Esophagus squamous epithelium (tissue), 5 donors: ENCODE measurements at regions not wholly inside any gene's neighbourhood (a gene's known extent, or its start where the extent isn't known, plus 50 kb on each side); places are given as distances from the start of the nearest gene placed in this dataset.
"Not testable (repeated sequence)": the region's sequence is repeated elsewhere in the genome, so short reads cannot be mapped to it uniquely, and the experiment has no call there.

Experiments used
- DNase-seq: peaks from one replicate; lab custom pipeline; 2025; lab: John Stamatoyannopoulos, UW
- H3K27ac ChIP-seq, 4 donors: fragments of 200-600 bp; sonication (generic); one replicate each; pipeline ENCODE4 v1.5.1; 2016 to 2019; ENCODE audit warnings: mild to moderate bottlenecking in 1 of 4
- H3K27me3 ChIP-seq, 4 donors: fragments of 200-600 bp; sonication (generic); 1 replicate in 3 of 4; 2 replicates in 1 of 4; pipeline versions ENCODE4 v1.5.1 to v1.6.0; 2017 to 2021; ENCODE audit warnings: antibody characterized with exemption in 1 of 4
- H3K36me3 ChIP-seq, 3 donors: fragments of 200-600 bp; sonication (generic); one replicate each; pipeline ENCODE4 v1.5.1; 2016 to 2019
- H3K4me1 ChIP-seq, 3 donors: fragments of 200-600 bp; sonication (generic); one replicate each; pipeline ENCODE4 v1.5.1; 2017 to 2019
- H3K4me3 ChIP-seq, 4 donors: fragments of 200-600 bp; sonication (generic); 1 replicate in 3 of 4; 2 replicates in 1 of 4; pipeline ENCODE4 v1.5.1; 2016 to 2019; ENCODE audit warnings: mild to moderate bottlenecking in 2 of 4, moderate library complexity in 1 of 4
- H3K9me3 ChIP-seq, 3 donors: fragments of 200-600 bp; sonication (generic); one replicate each; pipeline ENCODE4 v1.5.1; 2016 to 2019
- POLR2A ChIP-seq, 4 donors: fragments of 450-650 bp; IDR thresholded peaks; one replicate each; pipeline ENCODE4 v1.6.1; 2017; ENCODE audit warnings: antibody characterized with exemption in 4 of 4, mild to moderate bottlenecking in 4 of 4, moderate library complexity in 3 of 4
- WGBS, 2 donors: methylation state at CpG; one replicate each; pipeline ENCODE4 v1.1.5; 2018; 5-methylcytosine and 5-hydroxymethylcytosine counted together
- intact Hi-C: fragments of 100-400 bp; cut with DNase I; formaldehyde crosslinking; loops from one replicate; pipeline ENCODE4 v1.15.0; 2022
- TF ChIP-seq, protein P1 (sequence below), 6 experiments: fragments of 450-650 bp in 4 of 6; fragments of 200-600 bp in 2 of 6; sonication (generic) in 2 of 6; IDR thresholded peaks; one replicate each; pipeline ENCODE4 v1.5.1; 2016 to 2019; ENCODE audit warnings: antibody characterized with exemption in 6 of 6, mild to moderate bottlenecking in 4 of 6, moderate library complexity in 4 of 6
- donor health status: DM: yes; HTN: yes; CAD: no.

DNA sequence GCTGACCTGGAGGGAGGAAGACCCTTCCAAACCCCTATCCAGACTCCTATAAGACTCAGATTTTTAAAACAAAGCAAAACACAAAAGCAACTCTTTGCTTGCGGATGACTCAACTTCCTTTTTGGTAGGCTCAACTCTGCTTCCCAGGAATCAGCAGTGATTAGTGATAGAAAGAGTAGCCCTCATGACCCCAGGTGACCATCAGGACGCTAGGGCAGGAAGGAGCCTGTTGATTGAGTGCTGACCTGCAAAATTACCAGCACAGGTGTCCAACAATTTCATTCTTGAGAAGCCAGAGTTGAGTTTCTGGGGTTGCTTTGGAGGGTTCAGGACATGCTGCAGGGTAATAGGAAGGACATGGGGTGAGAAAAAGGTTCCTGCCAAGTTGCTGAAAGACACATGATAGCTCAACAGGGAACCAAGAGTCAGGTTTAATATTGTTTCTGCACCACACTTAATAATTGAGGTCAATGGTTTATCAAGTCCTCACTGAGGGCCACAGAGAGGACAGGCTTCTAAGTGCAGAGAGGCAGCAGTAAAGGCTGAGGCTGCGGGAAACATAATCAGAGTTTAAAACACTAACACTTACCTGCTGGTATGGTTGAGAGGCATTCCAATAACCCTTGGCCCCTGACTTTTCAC is 67.4 kb upstream of the BMP2 start:
- Histone ChIP-seq H3K27me3 (no peaks in the 10 kb centered on the region), H3K27ac (peak overlapping the region in 2 of 4 donors; percentile 16 to 30), H3K36me3 (no peaks in the 10 kb centered on the region), H3K9me3 (no peaks in the 10 kb centered on the region), H3K4me3 (no peak overlapping the region), H3K4me1 (peaks cover 3 to 36% (median 8%) of the 10 kb centered on the region in 3 donors)
- no peak for TF ChIP-seq POLR2A (IDR thresholded peaks at IDR 0.05)
- TF ChIP-seq, protein P1, sequence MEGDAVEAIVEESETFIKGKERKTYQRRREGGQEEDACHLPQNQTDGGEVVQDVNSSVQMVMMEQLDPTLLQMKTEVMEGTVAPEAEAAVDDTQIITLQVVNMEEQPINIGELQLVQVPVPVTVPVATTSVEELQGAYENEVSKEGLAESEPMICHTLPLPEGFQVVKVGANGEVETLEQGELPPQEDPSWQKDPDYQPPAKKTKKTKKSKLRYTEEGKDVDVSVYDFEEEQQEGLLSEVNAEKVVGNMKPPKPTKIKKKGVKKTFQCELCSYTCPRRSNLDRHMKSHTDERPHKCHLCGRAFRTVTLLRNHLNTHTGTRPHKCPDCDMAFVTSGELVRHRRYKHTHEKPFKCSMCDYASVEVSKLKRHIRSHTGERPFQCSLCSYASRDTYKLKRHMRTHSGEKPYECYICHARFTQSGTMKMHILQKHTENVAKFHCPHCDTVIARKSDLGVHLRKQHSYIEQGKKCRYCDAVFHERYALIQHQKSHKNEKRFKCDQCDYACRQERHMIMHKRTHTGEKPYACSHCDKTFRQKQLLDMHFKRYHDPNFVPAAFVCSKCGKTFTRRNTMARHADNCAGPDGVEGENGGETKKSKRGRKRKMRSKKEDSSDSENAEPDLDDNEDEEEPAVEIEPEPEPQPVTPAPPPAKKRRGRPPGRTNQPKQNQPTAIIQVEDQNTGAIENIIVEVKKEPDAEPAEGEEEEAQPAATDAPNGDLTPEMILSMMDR (IDR thresholded peaks at IDR 0.05), result no peak
- 51 to 56% methylated on average over 3 of the region's 3 CpGs for WGBS, 2 donors
- intact Hi-C loops, result no loop called here
- no peak for DNase-seq

DNA sequence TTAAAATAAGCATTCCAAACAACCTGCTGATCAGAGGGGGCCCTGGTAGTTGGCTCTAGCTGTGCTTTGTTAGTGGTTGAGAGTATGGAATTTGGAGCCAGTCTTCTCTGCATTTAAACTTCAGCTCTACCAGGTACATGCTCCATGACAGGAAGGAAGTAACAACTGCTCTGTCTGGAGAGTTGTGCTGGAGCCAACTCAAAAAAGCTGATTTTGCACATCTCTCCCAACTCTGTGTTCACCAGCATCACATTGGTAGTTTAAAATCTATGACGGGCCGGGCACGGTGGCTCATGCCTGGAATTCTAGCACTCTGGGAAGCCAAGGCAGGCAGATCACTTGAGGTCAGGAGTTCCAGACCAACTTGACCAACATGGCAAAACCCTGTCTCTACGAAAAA is 68.8 kb upstream of the BMP2 start:
- TF ChIP-seq POLR2A (IDR thresholded peaks at IDR 0.05), result no peak
- TF ChIP-seq, protein P1 (IDR thresholded peaks at IDR 0.05), result no peak
- WGBS, 2 donors, result 90 to 97% methylated on average over 4 of the region's 4 CpGs
- intact Hi-C loops, result no loop called here
- Histone ChIP-seq H3K9me3 (no peaks in the 10 kb centered on the region), H3K36me3 (no peaks in the 10 kb centered on the region), H3K27ac (no peak overlapping the region), H3K27me3 (no peaks in the 10 kb centered on the region), H3K4me1 (peaks cover 3 to 36% (median 8%) of the 10 kb centered on the region in 3 donors), H3K4me3 (no peak overlapping the region)
- DNase-seq, result no peak

DNA sequence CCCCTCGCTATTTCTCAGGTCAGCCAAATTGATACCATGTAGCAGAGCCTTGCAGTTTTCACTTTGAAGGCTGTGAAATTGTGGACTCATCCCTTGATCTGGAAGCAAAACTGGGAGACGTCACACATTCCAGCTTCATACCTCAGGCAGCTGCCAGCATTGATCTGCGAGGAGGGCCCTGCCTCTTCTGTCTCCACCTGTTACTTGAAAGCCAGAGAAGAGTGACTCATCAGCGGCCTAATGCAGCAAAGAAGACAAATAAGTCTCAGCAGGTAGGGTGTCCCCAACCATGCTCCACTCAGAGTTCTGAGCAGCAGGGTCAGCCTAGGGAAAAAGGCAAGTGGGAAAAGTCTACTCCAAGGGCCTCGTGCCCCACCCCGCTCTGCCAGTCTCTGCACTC is 69.4 kb upstream of the BMP2 start:
- 61 to 67% methylated on average over 2 to 5 of the region's 6 CpGs for WGBS, 2 donors
- H3K4me3 ChIP-seq, result no peak overlapping the region
- H3K27me3 ChIP-seq, result no peaks in the 10 kb centered on the region
- H3K4me1 ChIP-seq, result peaks cover 3 to 43% (median 13%) of the 10 kb centered on the region in 3 donors
- intact Hi-C loops, result no loop called here
- no peak for DNase-seq
- H3K27ac ChIP-seq, result no peak overlapping the region
- TF ChIP-seq, protein P1 (IDR thresholded peaks at IDR 0.05), result no peak
- H3K9me3 ChIP-seq, result no peaks in the 10 kb centered on the region
- H3K36me3 ChIP-seq, result no peaks in the 10 kb centered on the region

DNA sequence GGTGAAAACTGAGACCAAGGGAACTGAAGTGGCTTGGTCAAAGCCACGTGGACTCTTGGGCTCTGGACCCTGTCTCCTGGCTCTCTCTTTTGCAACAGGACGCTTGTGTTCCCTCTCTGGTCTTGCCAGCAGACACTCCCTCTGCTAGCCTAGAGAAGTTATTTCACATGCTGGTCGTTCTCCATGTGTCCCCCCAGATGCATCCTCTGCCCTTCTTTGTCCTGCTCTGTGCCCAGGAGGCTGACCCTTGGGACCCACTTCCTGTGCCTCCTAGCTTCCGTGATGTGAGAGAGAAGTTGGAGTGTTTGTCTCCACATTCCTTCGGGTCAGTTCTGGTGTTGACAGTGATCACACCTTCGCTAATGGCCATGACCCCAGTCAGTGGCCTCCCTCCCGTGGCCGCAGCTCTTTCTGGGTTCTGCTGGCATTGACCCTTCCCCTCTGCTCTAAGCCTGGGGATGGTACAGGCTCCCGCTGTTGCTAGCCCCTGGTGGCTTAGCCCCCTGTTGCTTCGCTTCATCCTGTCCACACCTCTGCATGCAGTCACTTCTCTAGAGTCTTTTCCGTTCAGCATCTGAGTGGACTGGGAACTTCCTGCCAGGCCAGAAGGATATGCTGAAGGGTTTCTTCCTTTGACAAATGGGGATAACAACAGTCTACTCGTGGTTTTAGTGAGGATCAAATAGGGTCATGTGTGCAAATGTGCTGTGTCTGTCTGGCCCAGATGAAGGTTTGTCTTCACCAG is 70.1 kb upstream of the BMP2 start:
- Histone ChIP-seq H3K9me3 (no peaks in the 10 kb centered on the region), H3K27ac (no peak overlapping the region), H3K27me3 (no peaks in the 10 kb centered on the region), H3K4me1 (peaks cover 3 to 45% (median 13%) of the 10 kb centered on the region in 3 donors), H3K36me3 (no peaks in the 10 kb centered on the region), H3K4me3 (no peak overlapping the region)
- no peak for TF ChIP-seq POLR2A (IDR thresholded peaks at IDR 0.05)
- TF ChIP-seq, protein P1 (IDR thresholded peaks at IDR 0.05), result no peak
- intact Hi-C loops, result no loop called here
- WGBS, 2 donors, result 67 to 80% methylated on average over 7 to 8 of the region's 12 CpGs
- no peak for DNase-seq

DNA sequence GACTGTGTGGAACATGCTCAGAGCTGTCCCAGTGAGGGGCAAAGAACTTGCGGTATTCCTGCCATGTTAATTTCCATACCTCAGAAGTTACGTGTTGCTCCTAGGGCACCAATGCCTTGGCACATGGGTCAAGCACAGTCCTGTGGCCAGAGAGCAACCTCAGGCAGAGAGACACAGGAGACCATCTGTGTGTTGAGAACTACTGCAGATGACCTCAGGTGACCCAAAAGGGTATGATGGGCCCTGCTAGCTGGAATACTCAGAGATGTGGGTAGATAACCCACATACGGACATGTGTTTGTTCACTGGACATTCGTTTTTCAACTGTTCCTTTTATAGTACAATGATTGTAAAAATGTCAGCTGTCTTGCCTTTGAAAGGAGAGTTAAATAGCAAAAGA is 71.5 kb upstream of the BMP2 start:
- H3K9me3 ChIP-seq, result no peaks in the 10 kb centered on the region
- H3K4me1 ChIP-seq, result peaks cover 3 to 31% (median 6%) of the 10 kb centered on the region in 3 donors
- no peaks in the 10 kb centered on the region for H3K27me3 ChIP-seq
- intact Hi-C loops, result no loop called here
- H3K27ac ChIP-seq, result no peak overlapping the region
- DNase-seq, result no peak
- H3K36me3 ChIP-seq, result no peaks in the 10 kb centered on the region
- TF ChIP-seq POLR2A (IDR thresholded peaks at IDR 0.05), result no peak
- TF ChIP-seq, protein P1 (IDR thresholded peaks at IDR 0.05), result no peak
- H3K4me3 ChIP-seq, result no peak overlapping the region
- 91 to 93% methylated on average over 4 of the region's 4 CpGs for WGBS, 2 donors

DNA sequence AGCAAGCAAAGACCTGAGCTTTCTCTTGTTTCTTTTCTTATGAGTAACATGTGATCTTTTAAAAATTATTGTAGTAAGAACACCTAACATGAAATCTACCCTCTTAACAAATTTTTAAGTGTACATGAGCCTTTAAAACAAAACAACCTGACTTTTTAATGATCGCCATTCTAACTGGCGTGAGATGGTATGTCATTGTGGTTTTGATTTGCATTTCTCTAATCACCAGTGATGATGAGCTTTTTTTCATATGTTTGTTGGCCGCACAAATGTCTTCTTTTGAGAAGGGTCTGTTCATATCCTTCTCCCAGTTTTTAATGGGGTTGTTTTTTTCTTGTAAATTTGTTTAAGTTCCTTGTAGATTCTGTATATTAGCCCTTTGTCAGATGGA is 73.7 kb upstream of the BMP2 start:
- H3K4me3 ChIP-seq, DNase-seq, intact Hi-C loops, H3K27ac ChIP-seq, H3K36me3 ChIP-seq, H3K27me3 ChIP-seq, H3K9me3 ChIP-seq: not testable (repeated sequence)
- peaks cover 0 to 22% (median 6%) of the 10 kb centered on the region in 3 donors for H3K4me1 ChIP-seq
- WGBS, 2 donors, result 67 to 76% methylated on average over 3 of the region's 3 CpGs
